ENCODE measurements at regions not wholly inside any gene's neighbourhood (a gene's known extent, or its start where the extent isn't known, plus 50 kb on each side); places are given as distances from the start of the nearest gene placed in this dataset.

GRCh38 chr2:204331988-204332387 lies 213.3 kb upstream of the PARD3B start:
- DNase-seq, result no peak

- DNase-seq, result no peak
Observed at GRCh38 chr2:204332706-204333105, 212.6 kb upstream of the PARD3B start.

GRCh38 chr2:204333861-204334260 lies 211.4 kb upstream of the PARD3B start:
- no peak for DNase-seq

DNA sequence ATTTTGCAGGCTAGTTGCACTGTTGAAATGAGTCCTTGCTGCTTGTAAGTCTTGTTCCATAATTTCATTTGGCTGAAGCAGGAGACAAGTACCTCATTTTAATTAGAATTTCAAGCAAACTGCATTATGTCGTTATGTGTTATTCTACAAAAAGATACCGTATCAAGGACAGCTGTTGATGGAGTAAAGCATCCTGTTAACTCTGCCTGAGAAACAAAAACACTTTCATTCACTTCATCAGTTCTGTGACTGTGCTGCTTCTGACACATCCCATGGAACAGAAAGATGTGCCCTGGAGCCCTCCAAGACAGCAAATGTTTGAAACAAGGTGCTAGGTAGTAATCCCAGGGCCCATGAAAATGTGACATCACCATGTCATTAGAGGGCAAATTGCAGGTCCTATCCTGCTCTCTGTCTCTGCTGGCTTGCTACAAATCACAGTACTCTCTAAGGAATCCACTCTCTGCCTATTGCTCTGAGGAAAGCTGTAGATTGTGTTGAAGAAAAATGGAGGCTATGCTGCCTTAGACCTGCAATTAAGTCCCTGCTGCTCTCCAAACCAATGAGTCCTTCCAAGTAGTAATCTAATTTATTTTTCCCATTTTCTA lies 209.7 kb upstream of the PARD3B start:
- no peak for DNase-seq

GRCh38 chr2:204336153-204336744 lies 209.0 kb upstream of the PARD3B start:
- DNase-seq, result no peak

- DNase-seq, result no peak
Observed at GRCh38 chr2:204337638-204338037, 207.6 kb upstream of the PARD3B start.

- no peak for DNase-seq
Observed at GRCh38 chr2:204339212-204339715, 206.0 kb upstream of the PARD3B start.

DNA sequence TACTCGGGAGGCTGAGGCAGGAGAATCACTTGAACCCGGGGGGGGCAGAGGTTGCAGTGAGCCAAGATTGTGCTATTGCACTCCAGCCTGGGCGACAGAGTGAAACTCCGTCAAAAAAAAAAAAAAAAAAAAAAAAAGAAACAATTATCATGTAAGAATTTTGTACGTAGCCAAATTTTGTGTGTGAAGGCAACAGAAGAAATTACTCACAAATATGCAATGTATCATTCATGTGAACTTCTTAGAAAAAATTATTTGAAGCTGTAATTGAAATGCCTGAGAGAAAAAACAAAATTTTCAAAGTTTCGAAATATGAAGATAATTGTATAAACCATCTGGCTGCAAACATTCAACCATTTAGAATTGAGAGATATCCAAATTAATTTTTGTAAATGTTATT lies 204.8 kb upstream of the PARD3B start:
- no peak for DNase-seq

DNA sequence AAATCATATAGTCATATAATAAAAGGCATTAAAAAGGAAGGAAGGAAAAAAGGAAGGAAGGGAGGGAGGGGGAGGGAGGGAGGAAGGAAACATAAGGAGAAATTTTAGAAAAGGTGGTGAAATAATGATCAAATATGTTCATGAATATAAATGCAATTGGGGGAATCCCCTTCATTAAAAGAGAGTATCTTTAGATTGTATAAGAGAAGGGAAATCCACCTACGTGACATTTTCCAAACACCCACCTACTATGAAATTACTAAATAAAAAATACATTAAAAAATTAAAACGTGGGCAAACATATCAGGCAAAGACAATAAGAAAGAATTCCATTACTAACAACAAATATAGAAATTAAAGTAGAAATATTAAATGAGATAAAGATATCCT lies 203.4 kb upstream of the PARD3B start:
- DNase-seq, result no peak

GRCh38 chr2:204343685-204344084 lies 201.6 kb upstream of the PARD3B start:
- DNase-seq, result no peak

DNA sequence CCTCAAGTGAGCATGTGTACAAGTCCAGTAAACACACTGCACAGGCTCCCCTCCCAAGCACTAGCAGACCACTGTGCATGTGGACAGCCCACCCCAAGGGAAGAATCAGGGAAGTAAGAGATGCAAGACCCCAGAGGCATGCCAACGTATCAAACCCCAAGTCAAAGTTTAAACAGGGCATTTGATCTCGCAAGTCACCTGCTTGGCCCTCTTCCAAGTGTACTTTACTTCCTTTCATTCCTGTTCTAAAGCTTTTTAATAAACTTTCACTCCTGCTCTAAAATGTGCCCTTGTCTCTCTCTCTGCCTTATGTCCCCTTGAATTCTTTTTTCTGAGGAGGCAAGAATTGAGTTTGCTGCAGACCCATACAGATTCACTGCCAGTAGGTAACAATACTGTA lies 201.2 kb upstream of the PARD3B start:
- no peak for DNase-seq

- no peak for DNase-seq
Observed at GRCh38 chr2:204346906-204347305, 198.4 kb upstream of the PARD3B start.

DNA sequence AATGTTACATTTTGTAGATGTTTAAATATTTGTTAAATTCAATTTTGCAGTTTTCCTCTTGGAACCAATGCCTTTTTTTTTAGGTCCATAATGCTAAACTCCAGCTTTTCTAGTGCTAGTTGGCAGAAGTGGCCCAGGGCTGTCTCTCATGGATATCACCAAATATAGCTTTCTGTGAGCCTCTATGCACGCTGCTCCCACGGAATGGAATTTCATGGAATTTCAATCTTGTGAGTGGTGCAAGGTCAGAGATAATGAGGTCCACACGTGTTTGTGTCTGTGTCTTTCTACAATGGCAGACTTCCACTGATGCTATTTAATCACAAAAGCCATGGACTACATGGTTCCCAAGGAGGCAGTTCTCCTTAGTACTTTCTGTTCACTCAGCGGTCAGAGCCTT lies 191.5 kb upstream of the PARD3B start:
- no peak for DNase-seq

- no peak for DNase-seq
Observed at GRCh38 chr2:204354442-204354856, 190.8 kb upstream of the PARD3B start.

DNA sequence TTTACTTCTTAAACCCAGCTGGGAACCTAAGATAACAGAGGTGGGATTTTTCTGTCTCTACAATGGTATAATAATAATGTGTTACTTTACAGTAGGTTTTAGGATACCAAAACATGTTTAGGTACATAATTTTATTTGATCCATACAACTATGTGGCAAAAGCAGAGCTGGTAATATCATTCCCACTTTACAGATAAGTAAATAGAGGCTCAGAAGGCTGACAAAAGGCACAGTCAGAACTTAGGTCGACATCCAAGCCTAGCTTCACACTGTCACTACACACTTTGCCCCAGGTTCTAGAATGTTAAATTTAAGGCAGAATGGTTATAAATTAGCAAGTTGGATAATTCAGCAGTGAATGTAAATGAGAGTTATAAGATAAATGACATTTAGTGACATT lies 189.6 kb upstream of the PARD3B start:
- no peak for DNase-seq

DNA sequence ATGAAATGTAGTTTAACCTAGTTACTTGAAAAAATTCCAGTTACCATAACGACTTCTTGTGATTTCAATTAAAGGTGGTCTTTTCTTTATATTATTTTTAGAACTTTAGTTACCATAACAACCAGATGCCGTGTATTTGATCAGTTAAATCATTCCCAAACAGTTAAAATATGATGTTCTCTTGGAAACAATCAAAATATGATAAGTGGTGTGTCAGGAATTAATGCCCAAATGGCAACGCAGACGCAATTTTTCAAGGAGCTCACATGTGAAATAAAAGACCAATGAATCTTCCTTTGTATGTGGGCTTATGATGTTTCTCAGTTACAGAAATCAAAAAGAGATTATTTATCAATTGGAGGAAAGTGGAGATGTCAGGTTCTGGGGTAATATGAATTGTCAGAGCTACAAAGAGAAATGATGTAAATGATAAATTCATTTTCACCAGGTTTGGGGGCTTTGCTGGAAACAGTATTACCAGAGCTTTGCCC lies 189.1 kb upstream of the PARD3B start:
- no peak for DNase-seq

GRCh38 chr2:204357286-204357685 lies 188.0 kb upstream of the PARD3B start:
- no peak for DNase-seq

- DNase-seq, result no peak
Observed at GRCh38 chr2:204359076-204359475, 186.2 kb upstream of the PARD3B start.

GRCh38 chr2:204360218-204361007 lies 184.9 kb upstream of the PARD3B start:
- no peak for DNase-seq

DNA sequence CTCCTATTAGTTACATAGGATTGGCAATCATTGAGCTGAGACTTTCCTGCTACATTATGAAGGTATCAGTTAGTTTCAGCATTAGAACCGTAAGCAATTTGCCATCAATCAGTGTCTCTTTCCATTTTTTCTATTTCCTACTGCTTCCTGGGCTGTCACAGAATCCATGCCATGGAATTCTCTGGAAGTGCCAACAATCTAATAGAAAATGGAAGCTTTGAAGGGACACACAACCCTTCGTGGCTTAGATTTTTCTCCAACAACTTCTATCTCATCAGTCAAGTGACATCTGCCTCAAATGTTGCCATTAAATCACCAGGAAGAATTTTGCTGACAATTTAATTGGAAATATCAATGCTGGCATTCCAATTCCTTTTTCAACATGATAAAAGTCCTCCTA lies 183.5 kb upstream of the PARD3B start:
- no peak for DNase-seq

DNA sequence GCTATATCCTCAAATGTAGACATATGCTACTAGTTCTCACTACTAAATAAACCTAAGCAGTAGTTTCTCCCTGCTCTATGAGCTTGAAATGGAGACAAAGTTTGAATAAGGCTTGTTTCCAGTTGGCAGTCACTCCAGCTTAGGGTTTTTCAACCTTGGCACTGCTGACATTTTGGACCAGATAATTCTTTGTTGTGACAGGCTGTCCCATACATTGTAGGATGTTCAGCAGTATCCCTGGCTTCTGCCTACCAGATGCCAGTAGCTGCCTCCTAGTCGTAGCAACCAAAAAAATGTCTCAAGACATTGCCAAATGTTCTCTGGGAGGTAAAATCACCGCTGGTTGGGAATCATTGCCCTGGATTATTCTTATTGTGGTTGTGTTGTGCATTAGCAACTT lies 182.7 kb upstream of the PARD3B start:
- DNase-seq, result no peak

GRCh38 chr2:204363513-204363912 lies 181.8 kb upstream of the PARD3B start:
- DNase-seq, result no peak

GRCh38 chr2:204364860-204365535 lies 180.3 kb upstream of the PARD3B start:
- no peak for DNase-seq
